Fibroblast of mammary gland (primary cell): ENCODE measurements at regions not wholly inside any gene's neighbourhood (a gene's known extent, or its start where the extent isn't known, plus 50 kb on each side); places are given as distances from the start of the nearest gene placed in this dataset.
A peak's percentile ranks its signal among the peaks of the same experiment; 100 is the strongest.

Experiments used
- DNase-seq: peaks from one replicate; pipeline ENCODE4 v3.0.0-alpha.2; 2010; ENCODE audit warnings: low read depth
- H3K4me3 ChIP-seq: 2 replicates; pipeline ENCODE4 v1.5.1; 2011; ENCODE audit warnings: low read depth, mild to moderate bottlenecking, low read length, moderate library complexity; ENCODE audit not compliant: control insufficient read depth
- TF ChIP-seq, protein P1 (sequence below): conservative IDR thresholded peaks from 2 replicates; pipeline ENCODE4 v1.5.1; 2011; ENCODE audit warnings: low read depth, low read length, inconsistent platforms; ENCODE audit not compliant: control insufficient read depth, insufficient read depth

DNA sequence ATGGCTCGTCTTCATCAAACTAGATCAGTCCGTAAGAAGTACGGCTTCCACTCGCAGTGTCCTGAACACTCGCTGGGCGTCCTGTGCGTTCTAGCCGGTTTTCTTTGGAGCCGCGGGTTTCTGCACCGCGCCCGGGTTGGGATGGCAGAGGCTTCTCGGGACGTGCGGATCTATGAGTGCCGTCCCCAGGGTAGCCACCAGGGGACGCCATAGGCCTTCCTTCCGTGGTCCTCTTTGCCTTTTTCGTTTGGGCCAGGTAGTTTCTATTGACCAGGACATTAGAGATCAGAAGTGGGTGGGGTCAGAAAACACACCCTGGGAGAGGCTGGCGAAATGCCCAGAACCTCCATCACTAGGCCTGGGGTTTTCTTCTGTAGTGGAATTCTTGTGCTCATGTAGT, 273.8 kb downstream of the FAM72C start:
- no peak overlapping the region for H3K4me3 ChIP-seq
- TF ChIP-seq, protein P1, sequence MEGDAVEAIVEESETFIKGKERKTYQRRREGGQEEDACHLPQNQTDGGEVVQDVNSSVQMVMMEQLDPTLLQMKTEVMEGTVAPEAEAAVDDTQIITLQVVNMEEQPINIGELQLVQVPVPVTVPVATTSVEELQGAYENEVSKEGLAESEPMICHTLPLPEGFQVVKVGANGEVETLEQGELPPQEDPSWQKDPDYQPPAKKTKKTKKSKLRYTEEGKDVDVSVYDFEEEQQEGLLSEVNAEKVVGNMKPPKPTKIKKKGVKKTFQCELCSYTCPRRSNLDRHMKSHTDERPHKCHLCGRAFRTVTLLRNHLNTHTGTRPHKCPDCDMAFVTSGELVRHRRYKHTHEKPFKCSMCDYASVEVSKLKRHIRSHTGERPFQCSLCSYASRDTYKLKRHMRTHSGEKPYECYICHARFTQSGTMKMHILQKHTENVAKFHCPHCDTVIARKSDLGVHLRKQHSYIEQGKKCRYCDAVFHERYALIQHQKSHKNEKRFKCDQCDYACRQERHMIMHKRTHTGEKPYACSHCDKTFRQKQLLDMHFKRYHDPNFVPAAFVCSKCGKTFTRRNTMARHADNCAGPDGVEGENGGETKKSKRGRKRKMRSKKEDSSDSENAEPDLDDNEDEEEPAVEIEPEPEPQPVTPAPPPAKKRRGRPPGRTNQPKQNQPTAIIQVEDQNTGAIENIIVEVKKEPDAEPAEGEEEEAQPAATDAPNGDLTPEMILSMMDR: peak; percentile 72
- DNase-seq: peak; percentile 39

DNA sequence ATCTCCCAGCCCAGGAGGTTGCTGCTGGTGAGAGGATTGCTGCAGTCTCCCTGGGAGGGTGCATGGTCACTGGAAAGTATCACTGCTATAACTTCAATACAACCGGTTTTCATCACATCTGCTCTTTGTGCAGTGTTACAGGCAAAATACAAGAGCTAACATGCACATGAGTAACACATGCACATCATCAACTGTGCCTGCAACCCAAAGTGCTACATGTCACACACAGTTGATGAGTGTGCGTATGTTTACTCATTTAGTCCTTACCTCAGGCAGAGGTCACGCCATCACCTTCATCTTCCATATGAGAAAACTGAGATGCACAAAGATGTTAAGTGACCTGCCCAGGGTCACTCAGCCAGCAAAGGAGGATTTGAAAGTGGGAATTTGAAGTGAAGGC, 277.7 kb downstream of the FAM72C start:
- no peak for DNase-seq
- TF ChIP-seq, protein P1: no peak

DNA sequence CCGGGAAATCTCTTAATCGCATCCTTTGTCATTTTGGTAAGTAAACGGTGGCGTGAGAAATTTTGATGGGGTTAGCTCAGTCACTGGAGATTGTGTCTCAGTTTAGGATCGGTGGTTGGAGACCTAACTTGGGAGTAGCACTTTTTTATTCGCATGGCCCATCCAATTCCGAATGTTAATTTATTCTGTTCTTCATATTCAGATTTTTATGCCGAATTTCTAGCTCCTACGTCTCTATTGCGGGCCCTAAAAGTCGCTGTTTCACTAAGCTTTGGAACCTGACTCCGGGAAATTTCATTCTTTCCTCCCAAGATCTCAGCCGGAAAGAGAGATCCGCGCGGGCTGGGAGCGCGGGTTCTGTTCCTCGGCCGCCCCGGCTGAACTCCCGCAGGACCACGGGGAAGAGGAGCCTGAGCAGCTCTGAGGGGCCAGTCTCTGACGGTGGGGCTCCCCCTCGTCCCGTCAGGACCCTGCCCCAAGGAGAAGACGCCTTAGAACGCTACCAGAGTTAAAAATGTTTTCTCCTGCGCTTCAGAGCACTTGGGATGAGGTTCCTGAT, 279.7 kb downstream of the FAM72C start:
- TF ChIP-seq, protein P1: no peak
- no peak overlapping the region for H3K4me3 ChIP-seq
- DNase-seq: no peak

More for the DNA sequence above, 277.7 kb downstream of the FAM72C start:
- no peak overlapping the region for H3K4me3 ChIP-seq

DNA sequence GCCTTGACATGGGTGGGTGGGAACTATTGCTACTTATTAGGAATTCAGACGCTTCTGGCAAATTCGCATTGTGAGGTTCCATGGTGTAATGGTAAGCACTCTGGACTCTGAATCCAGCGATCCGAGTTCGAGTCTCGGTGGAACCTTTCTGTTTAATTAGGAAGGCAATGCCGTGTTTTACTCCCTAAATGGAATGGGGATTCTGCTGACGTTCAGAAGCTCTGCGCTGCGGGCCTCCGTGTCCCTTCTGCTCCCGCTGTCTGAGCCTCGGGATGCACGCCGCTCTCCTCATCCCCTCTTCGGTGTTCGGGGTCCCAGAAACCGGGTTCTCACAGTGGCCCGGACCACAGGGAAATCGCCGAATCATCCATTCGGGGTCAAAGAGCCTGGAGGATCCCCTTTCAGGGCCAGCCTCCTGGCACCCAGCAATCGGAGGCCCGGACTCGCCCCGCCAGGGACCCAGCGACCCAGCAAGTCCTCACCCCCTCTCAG, 280.3 kb downstream of the FAM72C start:
- TF ChIP-seq, protein P1: no peak
- H3K4me3 ChIP-seq: no peak overlapping the region
- peak; percentile 65 for DNase-seq

DNA sequence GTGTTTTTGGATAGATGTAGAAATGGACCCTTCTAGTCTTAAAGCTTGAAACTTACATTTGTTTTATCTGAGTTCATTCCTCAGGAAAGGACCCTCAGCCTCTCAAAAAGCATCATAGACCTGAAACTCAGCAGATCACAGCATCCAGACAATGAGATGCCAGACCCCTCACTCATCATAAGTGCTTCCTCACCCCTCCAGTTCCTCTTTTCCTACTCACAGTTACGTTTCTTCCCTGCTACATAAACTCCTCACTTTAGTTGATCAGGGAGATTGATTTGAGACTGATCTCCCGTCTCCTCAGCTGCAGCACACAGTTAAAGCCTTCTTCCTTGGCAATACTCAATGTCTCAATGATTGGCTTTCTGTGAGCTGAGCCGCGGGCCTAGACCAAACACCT, 282.0 kb downstream of the FAM72C start:
- DNase-seq: no peak
- no peak overlapping the region for H3K4me3 ChIP-seq
- TF ChIP-seq, protein P1: no peak

DNA sequence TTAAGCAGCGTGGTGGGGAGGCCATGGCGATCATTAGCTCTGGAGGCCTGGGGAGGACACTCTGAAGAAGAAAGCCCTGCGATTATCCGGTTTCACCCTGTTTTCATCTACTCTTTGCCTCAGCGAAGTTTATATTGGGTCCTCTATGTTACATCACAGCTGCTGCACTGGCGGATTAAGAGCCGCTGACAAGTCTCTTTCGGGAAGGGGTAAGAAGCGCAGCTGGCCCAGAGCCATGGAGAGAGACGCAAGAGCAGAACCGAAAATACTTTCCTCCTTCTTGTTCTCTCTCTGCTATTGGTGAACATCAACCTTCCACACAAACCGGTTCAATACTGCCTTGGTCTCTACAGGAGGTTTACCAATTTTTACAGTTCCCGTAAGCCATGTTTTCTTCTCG, 291.5 kb downstream of the FAM72C start:
- H3K4me3 ChIP-seq: no peak overlapping the region
- TF ChIP-seq, protein P1: no peak
- DNase-seq: no peak

DNA sequence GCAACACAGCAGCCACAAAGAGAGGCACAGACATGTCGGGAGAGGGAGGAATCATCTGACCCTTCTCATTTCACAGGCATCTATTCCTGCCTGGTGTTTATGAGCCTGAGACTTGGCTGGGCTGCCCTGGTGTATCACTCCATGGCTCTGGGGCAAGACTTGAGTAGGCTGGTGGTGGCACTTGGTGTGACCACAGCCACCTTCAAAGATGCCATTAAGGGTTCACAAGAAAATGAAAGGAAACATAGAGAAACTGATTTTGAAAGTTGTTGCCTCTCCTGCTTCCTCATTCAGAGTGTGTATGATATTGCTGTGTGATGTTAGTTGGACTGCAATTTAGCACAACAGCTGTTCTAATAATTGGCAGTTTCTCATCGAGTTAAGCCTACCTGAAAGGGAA, 298.8 kb downstream of the FAM72C start:
- no peak for DNase-seq
- TF ChIP-seq, protein P1: no peak
- H3K4me3 ChIP-seq: no peak overlapping the region
